GM21786 (cell line): ENCODE measurements at regions not wholly inside any gene's neighbourhood (a gene's known extent, or its start where the extent isn't known, plus 50 kb on each side); places are given as distances from the start of the nearest gene placed in this dataset.
"Not testable (repeated sequence)": the region's sequence is repeated elsewhere in the genome, so short reads cannot be mapped to it uniquely, and the experiment has no call there.

ENCODE experiments used
- ATAC-seq: cut with Tn5 transposase; IDR thresholded peaks from one replicate; pipeline ENCODE4 v1.9.1; 2021; ENCODE audit not compliant: unreplicated experiment

DNA sequence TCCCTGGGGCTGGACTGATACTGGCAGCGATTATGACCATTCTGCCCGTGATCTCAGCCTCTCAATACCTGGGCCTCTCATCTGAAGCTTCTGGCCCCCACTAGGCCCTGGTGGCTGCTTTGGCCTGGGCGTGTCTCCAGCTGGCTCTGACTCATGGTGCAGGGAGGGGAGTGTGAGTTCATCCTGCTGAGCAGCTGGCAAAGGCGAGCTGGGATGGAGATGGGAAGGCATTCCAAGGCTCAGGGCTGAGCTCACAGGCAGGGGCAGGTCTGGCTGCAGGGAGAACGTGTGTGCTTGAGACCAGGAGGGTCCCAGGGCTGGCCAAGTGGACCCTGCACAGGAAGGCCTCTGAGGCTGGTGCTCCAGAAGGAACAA lies 221.8 kb downstream of the TMEM121 start:
- ATAC-seq: no peak

DNA sequence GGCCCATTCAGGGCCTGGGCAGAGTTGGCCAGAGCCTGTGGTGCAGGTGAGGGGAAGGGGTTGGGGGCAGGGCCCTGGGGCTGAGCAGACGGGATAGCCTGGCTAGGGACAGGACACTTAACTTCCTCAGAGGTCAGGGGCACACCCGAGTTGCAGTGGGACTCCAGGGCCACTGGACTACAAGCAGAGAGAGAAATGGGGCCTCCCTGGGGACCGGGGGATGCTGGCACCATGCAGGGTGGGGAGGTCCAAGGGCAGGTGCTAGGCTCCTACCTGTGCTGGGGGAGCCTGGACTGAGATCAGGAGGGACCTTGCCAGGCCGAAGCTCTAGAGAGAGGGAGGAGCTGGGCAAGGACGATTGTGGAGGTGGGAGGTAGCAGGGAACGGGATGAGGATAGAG lies 222.3 kb downstream of the TMEM121 start:
- not testable (repeated sequence) for ATAC-seq

DNA sequence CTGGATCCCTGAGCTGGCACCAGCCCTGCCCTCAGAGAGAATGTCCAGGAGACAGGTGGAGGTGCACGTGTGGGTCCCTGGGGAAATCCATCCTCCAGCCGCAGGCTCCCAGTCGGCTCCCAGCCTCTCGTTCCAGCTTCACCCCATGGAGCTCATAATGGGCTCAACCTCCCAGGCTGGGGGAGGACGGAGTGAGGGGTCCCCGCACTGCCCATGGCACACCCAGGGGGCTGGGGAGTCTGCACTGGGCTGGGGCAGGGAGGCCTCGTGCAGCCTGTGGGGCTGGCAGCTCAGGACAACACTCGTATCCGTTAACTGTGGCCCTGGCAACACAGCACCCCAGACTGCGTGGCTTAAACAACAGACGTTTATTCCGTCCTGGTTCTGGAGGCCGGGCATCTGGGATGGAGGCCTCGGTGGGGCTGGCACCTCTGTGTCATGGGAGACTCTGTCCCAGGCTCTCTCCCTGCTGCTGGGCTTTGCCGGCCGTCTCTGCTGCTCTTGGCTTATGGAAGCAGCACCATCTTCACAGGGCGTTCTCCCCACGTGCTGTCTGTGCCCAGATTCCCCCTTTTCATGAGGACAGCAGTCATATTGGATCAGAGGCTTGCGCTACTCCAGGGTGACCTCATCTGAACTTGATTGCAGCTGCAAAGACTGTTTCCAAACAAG lies 223.6 kb downstream of the TMEM121 start:
- not testable (repeated sequence) for ATAC-seq

DNA sequence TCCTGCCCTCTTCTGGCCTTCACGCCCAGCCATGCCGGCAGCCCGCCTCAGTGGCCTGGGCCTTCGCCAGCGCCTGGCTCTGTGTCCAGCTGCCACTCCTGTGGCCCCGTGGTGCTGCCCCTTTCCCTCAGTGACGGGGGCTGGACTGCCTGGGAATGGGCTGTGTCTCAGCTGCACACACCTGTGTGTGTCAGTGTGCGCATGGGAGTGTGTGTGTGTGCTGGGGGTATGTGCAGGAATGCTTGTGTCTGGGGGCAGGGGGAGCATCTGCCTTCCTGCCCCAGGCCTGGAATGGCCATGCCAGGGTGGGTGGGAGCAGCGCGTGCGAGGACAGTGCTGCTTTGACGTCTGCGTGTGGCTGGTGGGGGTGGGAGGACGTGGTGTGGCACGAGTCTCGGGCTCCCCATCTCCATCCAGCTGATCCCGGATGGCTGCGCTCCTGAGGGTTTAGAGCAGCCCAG lies 224.9 kb downstream of the TMEM121 start:
- ATAC-seq: not testable (repeated sequence)

- ATAC-seq: not testable (repeated sequence)
Measured at GRCh38 chr14:105752420-105752819, 226.0 kb downstream of the TMEM121 start.

GRCh38 chr14:105760691-105761344 lies 234.4 kb downstream of the TMEM121 start:
- ATAC-seq: no peak

GRCh38 chr14:105761345-105761740 lies 235.0 kb downstream of the TMEM121 start:
- not testable (repeated sequence) for ATAC-seq

GRCh38 chr14:105761842-105762241 lies 235.5 kb downstream of the TMEM121 start:
- no peak for ATAC-seq

GRCh38 chr14:105762262-105762661 lies 235.9 kb downstream of the TMEM121 start:
- not testable (repeated sequence) for ATAC-seq

GRCh38 chr14:105764254-105764901 lies 238.0 kb downstream of the TMEM121 start:
- not testable (repeated sequence) for ATAC-seq

DNA sequence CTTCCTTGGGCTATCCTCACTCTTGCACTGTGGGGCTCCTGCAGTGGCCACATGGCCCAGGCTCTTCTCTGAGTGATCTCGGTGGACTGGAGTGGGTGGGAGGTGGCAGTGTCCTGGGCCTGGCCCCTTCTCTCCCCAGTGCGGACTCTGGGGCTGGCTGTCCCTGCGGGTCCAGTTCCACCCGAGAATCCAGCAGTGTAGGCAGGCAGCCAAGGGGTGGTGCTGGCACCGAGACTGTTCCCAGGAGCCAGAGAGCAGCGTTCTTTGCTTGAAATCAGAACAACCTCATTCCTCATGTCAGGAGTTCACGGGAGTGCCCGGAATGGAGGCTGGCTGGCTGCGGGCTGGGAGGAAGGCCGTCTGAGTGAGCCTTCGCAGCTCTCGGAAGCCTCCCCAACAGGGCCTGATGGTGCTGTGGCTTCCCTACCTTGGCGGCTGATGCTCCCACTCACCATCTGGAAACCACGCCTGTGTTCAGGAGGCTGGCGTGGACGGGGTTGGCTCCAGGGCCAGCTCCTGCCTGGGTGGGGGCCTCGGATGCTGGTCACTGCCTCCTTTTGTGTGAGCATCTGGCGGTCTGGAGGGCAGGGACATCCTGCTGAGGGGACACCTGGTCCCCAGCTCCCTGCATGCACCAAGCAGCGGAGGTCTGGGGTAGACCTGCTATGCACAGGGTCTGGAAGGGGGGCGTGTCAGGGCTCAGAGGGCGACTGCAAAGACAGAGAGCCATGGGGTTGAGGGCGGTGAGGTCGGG lies 238.9 kb downstream of the TMEM121 start:
- ATAC-seq: not testable (repeated sequence)

- no peak for ATAC-seq
Measured at GRCh38 chr14:105765893-105766614, 239.7 kb downstream of the TMEM121 start.

DNA sequence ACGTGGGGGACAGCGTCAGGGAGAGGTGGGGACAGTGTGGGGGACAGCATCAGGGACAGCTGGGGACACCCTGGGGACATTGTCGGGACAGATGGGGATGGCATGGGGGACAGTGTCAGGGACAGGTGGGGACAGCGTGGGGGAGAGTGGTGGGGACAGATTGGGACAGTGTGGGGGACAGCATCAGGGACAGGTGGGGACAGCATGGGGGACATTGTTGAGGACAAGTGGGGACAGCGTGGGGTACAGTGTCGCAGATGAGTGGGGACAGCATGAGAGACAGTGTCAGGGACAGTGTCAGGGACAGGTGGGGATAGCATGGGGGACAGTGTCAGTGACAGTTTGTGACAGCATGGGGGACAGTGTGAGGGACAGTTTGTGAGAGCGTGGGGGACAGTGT lies 240.9 kb downstream of the TMEM121 start:
- no peak for ATAC-seq

GRCh38 chr14:105768039-105768438 lies 241.7 kb downstream of the TMEM121 start:
- not testable (repeated sequence) for ATAC-seq

GRCh38 chr14:105769061-105769730 lies 242.8 kb downstream of the TMEM121 start:
- not testable (repeated sequence) for ATAC-seq

- ATAC-seq: not testable (repeated sequence)
Measured at GRCh38 chr14:105770619-105771216, 244.3 kb downstream of the TMEM121 start.

GRCh38 chr14:105771261-105772226 lies 245.2 kb downstream of the TMEM121 start:
- ATAC-seq: not testable (repeated sequence)

GRCh38 chr14:105772710-105773250 lies 246.4 kb downstream of the TMEM121 start:
- not testable (repeated sequence) for ATAC-seq
